ENCODE measurements at regions not wholly inside any gene's neighbourhood (a gene's known extent, or its start where the extent isn't known, plus 50 kb on each side); places are given as distances from the start of the nearest gene placed in this dataset.

DNA sequence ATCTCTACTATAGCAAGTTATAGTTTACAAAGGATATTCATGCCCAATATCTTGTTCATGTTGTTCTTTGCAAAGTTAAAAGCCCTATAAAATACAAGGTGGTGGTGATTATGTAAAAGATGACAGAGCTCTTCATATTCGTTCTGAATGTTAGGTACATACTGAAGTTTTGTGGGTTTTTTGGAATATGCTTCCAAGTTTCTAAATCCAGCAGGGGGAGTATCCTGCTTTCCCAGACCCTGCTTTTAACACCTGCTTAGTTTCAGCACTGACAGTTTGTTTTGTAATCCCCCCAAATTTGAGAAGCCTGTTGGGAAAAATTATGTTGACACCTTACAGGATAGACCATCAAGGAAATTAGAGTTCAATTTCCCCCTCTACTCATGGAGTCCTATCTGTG is 438.3 kb downstream of the SH3GL2 start:
- no peak for TF ChIP-seq RFX5 (IDR thresholded peaks at IDR 0.05; ENCODE audit: low read depth, low read length)
- no peak for TF ChIP-seq RAD21 (IDR thresholded peaks at IDR 0.05; ENCODE audit: low read length)
- TF ChIP-seq CTCF (conservative IDR thresholded peaks at IDR 0.05; ENCODE audit: low read depth, low read length), result no peak
- no peak for TF ChIP-seq POLR2A (IDR thresholded peaks at IDR 0.05; ENCODE audit: low read depth, low read length)
